Cardiac muscle cell (in vitro differentiated cells and primary cell): ENCODE measurements at regions not wholly inside any gene's neighbourhood (a gene's known extent, or its start where the extent isn't known, plus 50 kb on each side); places are given as distances from the start of the nearest gene placed in this dataset.

Experiments used
- DNase-seq, 2 donors: peaks; one replicate each; pipeline versions ENCODE4 v3.0.0 to v3.0.0-alpha.2; 2010 to 2017; ENCODE audit warnings: low read depth in 1 of 2, low spot score in 1 of 2
- H3K27ac ChIP-seq: fragments of 200-600 bp; sonication (generic); 2 replicates; pipeline ENCODE4 v1.5.1; 2016
- H3K27me3 ChIP-seq: fragments of 200-600 bp; sonication (generic); 2 replicates; pipeline ENCODE4 v1.6.0; 2016; ENCODE audit warnings: control low read depth
- H3K36me3 ChIP-seq: fragments of 200-600 bp; sonication (generic); 2 replicates; pipeline ENCODE4 v1.5.1; 2016; ENCODE audit warnings: control low read depth
- H3K4me1 ChIP-seq: fragments of 200-600 bp; sonication (generic); 2 replicates; pipeline ENCODE4 v1.8.1; 2017; ENCODE audit warnings: low read depth, mild to moderate bottlenecking, mixed run types
- H3K4me3 ChIP-seq: fragments of 200-600 bp; sonication (generic); 2 replicates; pipeline ENCODE4 v1.5.1; 2016; ENCODE audit warnings: mild to moderate bottlenecking
- H3K9me3 ChIP-seq: fragments of 200-600 bp; sonication (generic); 2 replicates; pipeline ENCODE4 v1.5.1; 2017; ENCODE audit warnings: low read depth, mild to moderate bottlenecking, control low read depth
- CTCF ChIP-seq: IDR thresholded peaks from 2 replicates; pipeline ENCODE4 v1.5.1; 2012; ENCODE audit warnings: low read depth, mild to moderate bottlenecking, low read length

GRCh38 chr18:46388286-46388685 is 268.7 kb downstream of the LOXHD1 start:
- peaks cover 17% of the 10 kb centered on the region for H3K4me1 ChIP-seq
- no peaks in the 10 kb centered on the region for H3K9me3 ChIP-seq
- H3K27ac ChIP-seq: no peak overlapping the region
- no peak for TF ChIP-seq CTCF
- H3K36me3 ChIP-seq: no peaks in the 10 kb centered on the region
- no peaks in the 10 kb centered on the region for H3K27me3 ChIP-seq
- no peak for DNase-seq
- no peak overlapping the region for H3K4me3 ChIP-seq

DNA sequence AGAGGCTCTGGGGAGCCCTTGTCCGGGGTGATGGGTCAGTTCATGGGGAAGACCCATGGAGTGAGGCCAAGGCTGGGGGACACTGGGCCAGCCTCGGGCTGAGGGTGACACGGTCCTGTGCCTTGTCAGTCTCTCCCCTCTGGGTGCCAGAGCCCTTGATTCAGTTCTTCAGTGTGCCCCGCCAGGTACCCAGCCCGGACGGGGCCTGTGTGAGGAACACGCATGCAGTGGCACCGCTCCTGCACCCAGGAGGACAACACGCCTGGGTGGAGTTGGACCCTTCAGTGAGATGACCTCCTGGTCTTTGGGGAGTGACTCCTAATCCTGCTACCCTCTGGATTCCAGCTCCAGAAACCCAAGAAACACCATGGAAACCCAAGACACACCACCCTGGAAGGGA is 264.4 kb downstream of the LOXHD1 start:
- H3K4me1 ChIP-seq: peaks cover 5% of the 10 kb centered on the region
- no peak overlapping the region for H3K27ac ChIP-seq
- H3K36me3 ChIP-seq: no peaks in the 10 kb centered on the region
- H3K4me3 ChIP-seq: no peak overlapping the region
- TF ChIP-seq CTCF: no peak
- no peaks in the 10 kb centered on the region for H3K27me3 ChIP-seq
- no peaks in the 10 kb centered on the region for H3K9me3 ChIP-seq
- no peak for DNase-seq

DNA sequence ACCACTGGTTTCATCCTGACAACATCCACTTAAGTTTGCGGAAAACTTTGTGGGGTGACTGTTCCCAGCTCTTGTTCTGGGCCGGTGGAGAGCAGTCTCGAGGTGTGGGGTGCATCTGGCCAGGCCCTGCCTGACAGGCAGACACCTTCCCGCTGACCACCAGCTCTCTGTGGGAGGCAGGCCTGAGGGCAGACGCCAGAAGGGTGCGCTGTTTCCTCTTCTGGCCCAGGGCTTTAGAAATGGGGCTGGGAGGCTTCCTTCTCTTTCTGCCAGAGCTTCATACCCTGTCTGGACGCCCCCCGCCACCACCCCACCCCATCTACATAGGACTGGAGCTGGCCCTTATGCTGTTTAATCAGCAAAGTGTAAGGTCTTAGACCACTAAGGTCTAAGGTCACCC is 263.8 kb downstream of the LOXHD1 start:
- Histone ChIP-seq H3K4me1 (no peaks in the 10 kb centered on the region), H3K9me3 (no peaks in the 10 kb centered on the region), H3K27ac (no peak overlapping the region), H3K4me3 (no peak overlapping the region), H3K36me3 (no peaks in the 10 kb centered on the region), H3K27me3 (no peaks in the 10 kb centered on the region)
- DNase-seq: peak in 1 of 2 donors; percentile 65
- peak; percentile 16 for TF ChIP-seq CTCF

GRCh38 chr18:46393961-46394360 is 263.1 kb downstream of the LOXHD1 start:
- Histone ChIP-seq H3K36me3 (no peaks in the 10 kb centered on the region), H3K4me3 (no peak overlapping the region), H3K4me1 (no peaks in the 10 kb centered on the region), H3K27ac (no peak overlapping the region), H3K27me3 (no peaks in the 10 kb centered on the region), H3K9me3 (no peaks in the 10 kb centered on the region)
- no peak for TF ChIP-seq CTCF
- DNase-seq: no peak

DNA sequence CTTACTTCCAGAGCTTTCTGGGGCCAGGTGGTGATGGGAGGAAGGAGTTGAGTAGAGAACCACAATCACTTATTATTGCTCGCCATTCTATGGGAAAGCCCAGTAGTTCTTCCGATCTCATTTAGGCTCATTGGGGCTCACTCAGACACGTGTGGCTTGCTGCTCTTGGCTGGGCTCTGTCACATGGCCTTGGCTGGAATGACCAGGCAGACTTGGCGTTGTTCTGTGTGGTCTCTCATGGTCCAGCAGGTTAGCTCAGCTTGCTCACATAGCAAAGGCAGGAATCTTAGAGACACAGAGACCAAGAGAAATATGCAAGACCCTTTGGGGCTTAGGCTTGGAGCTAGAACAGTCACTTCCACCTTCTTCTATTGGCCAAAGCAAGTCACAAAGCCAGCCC is 261.2 kb downstream of the LOXHD1 start:
- TF ChIP-seq CTCF: no peak

DNA sequence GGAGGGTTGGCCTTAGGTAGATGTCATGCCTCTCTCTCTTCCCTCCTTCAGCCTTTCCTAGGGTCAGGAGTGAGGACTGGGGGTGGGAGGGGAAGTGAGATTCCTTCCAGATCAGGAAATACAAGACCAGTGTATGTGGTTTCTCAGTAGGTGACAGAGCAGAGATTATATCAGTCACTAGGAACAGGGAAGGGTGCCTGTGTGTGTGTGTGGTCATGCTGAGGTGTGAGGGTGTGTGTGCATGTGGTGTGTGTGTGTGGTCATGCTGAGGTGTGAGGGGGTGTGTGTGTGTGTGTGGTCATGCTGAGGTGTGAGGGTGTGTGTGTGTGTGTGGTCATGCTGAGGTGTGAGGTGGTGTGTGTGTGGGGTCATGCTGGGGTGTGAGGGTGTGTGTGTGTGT is 259.8 kb downstream of the LOXHD1 start:
- H3K27me3 ChIP-seq: no peaks in the 10 kb centered on the region
- no peaks in the 10 kb centered on the region for H3K4me1 ChIP-seq
- H3K36me3 ChIP-seq: no peaks in the 10 kb centered on the region
- H3K27ac ChIP-seq: no peak overlapping the region
- TF ChIP-seq CTCF: no peak
- no peak for DNase-seq
- no peak overlapping the region for H3K4me3 ChIP-seq
- H3K9me3 ChIP-seq: no peaks in the 10 kb centered on the region

More for the DNA sequence above, 261.2 kb downstream of the LOXHD1 start:
- no peaks in the 10 kb centered on the region for H3K9me3 ChIP-seq
- H3K27ac ChIP-seq: no peak overlapping the region
- H3K36me3 ChIP-seq: no peaks in the 10 kb centered on the region
- no peak for DNase-seq
- no peak overlapping the region for H3K4me3 ChIP-seq
- H3K27me3 ChIP-seq: no peaks in the 10 kb centered on the region
- H3K4me1 ChIP-seq: no peaks in the 10 kb centered on the region
